Endothelial cell of umbilical vein (primary cell): ENCODE measurements at regions not wholly inside any gene's neighbourhood (a gene's known extent, or its start where the extent isn't known, plus 50 kb on each side); places are given as distances from the start of the nearest gene placed in this dataset.

Experiments used
- BruUV-seq: library from RNA; stranded (reverse); fragments of 400-500 nt; replicated peaks from 2 replicates; lab custom pipeline; 2021; lab: Mats Ljungman, UMichigan
- CTCF ChIA-PET: fragments of 300-600, 350-600 bp; sonication (Branson Sonifier 250); formaldehyde crosslinking; loops from one replicate; lab custom pipeline; 2021; ENCODE audit warnings: antibody characterized with exemption, inconsistent platforms; lab: Charles Lee
- POLR2A ChIA-PET: fragments of 300-600, 350-600 bp; sonication (Branson Sonifier 250); formaldehyde crosslinking; loops from one replicate; lab custom pipeline; 2021; ENCODE audit warnings: antibody characterized with exemption, inconsistent platforms; lab: Charles Lee
- DNase-seq: peaks from one replicate; pipeline ENCODE4 v3.0.0-alpha.2; 2011; ENCODE audit warnings: low read depth, low spot score
- FAIRE-seq: peaks from 2 replicates; lab custom pipeline; 2011; peaks lifted over from hg19 to GRCh38; lab: Jason Lieb, UNC
- H2AFZ ChIP-seq: 2 replicates; pipeline ENCODE4 v1.6.0; 2012; ENCODE audit warnings: low read depth, low read length, control low read depth, inconsistent platforms
- H3K27ac ChIP-seq: 2 replicates; pipeline ENCODE4 v1.5.1; 2011; ENCODE audit warnings: low read depth, mild to moderate bottlenecking, control low read depth, low read length, moderate library complexity; ENCODE audit not compliant: insufficient read depth
- H3K27me3 ChIP-seq, 2 experiments: 2 replicates each; pipeline versions ENCODE4 v1.6.0 to v1.6.1; 2011; ENCODE audit warnings: low read length in 2 of 2, mixed read lengths in 1 of 2; ENCODE audit not compliant: control insufficient read depth in 2 of 2, insufficient read depth in 2 of 2
- H3K36me3 ChIP-seq, 2 experiments: 2 replicates in 1 of 2; 3 replicates in 1 of 2; pipeline ENCODE4 v1.5.1; 2011; ENCODE audit warnings: low read length in 2 of 2, mild to moderate bottlenecking in 1 of 2, moderate library complexity in 1 of 2; ENCODE audit not compliant: control insufficient read depth in 2 of 2, insufficient read depth in 2 of 2; ENCODE audit errors: extremely low read depth in 1 of 2
- H3K4me1 ChIP-seq: 3 replicates; pipeline ENCODE4 v1.5.1; 2011; ENCODE audit warnings: mild to moderate bottlenecking, low read length; ENCODE audit not compliant: control insufficient read depth, insufficient read depth; ENCODE audit errors: extremely low read depth
- H3K4me2 ChIP-seq: 2 replicates; pipeline ENCODE4 v1.6.1; 2011; ENCODE audit warnings: low read length, control low read depth, mixed read lengths; ENCODE audit not compliant: insufficient read depth
- H3K4me3 ChIP-seq, 3 experiments: fragments of 200-600 bp in 1 of 3; sonication (generic), shearing (Covaris generic) in 1 of 3; replicated peaks in 1 of 3; 2 replicates each; pipeline ENCODE4 v1.5.1; 2011 to 2016; ENCODE audit warnings: control low read depth in 3 of 3, low read length in 3 of 3, mild to moderate bottlenecking in 2 of 3, inconsistent platforms in 1 of 3, low read depth in 1 of 3, moderate library complexity in 1 of 3; ENCODE audit not compliant: insufficient read depth in 1 of 3
- H3K79me2 ChIP-seq: 2 replicates; pipeline ENCODE4 v1.6.0; 2012; ENCODE audit warnings: low read length, inconsistent platforms; ENCODE audit not compliant: control insufficient read depth, insufficient read depth
- H3K9ac ChIP-seq: replicated peaks from 2 replicates; pipeline ENCODE3; 2011; ENCODE audit warnings: low read length, control low read depth; ENCODE audit not compliant: insufficient read depth; ENCODE audit errors: extremely low read depth
- H3K9me1 ChIP-seq: replicated peaks from 3 replicates; pipeline ENCODE4 v1.6.0; 2011; ENCODE audit warnings: mild to moderate bottlenecking, low read length; ENCODE audit not compliant: control insufficient read depth, insufficient read depth; ENCODE audit errors: extremely low read depth
- H3K9me3 ChIP-seq: replicated peaks from 2 replicates; pipeline ENCODE4 v1.5.1; 2012; ENCODE audit warnings: low read length, inconsistent platforms; ENCODE audit not compliant: control insufficient read depth, insufficient read depth
- H4K20me1 ChIP-seq: replicated peaks from 2 replicates; pipeline ENCODE3; 2011; ENCODE audit warnings: mild to moderate bottlenecking, low read length; ENCODE audit not compliant: control insufficient read depth, insufficient read depth; ENCODE audit errors: extremely low read depth
- CTCF ChIP-seq, 2 donors: IDR thresholded peaks; 1 replicate in 1 of 2; 2 replicates in 1 of 2; pipeline ENCODE4 v1.5.1; 2011; ENCODE audit warnings: low read length in 2 of 2, mild to moderate bottlenecking in 2 of 2, moderate library complexity in 2 of 2, control low read depth in 1 of 2, inconsistent platforms in 1 of 2, low read depth in 1 of 2; ENCODE audit not compliant: insufficient read depth in 1 of 2; ENCODE audit errors: extremely low read depth in 1 of 2
- EZH2 ChIP-seq: IDR thresholded peaks from 2 replicates; pipeline ENCODE4 v1.6.1; 2012; ENCODE audit warnings: borderline replicate concordance, low read depth, mild to moderate bottlenecking, moderate library complexity, low read length, inconsistent platforms; ENCODE audit not compliant: severe bottlenecking
- FOS ChIP-seq: IDR thresholded peaks from 2 replicates; pipeline ENCODE4 v1.6.1; 2011; ENCODE audit warnings: mild to moderate bottlenecking, low read length, moderate library complexity, borderline replicate concordance; ENCODE audit not compliant: insufficient read depth
- GATA2 ChIP-seq: IDR thresholded peaks from 2 replicates; pipeline ENCODE4 v1.7.0; 2011; ENCODE audit warnings: low read depth, mild to moderate bottlenecking, moderate library complexity, mixed read lengths, low read length; ENCODE audit not compliant: insufficient read length, insufficient read depth
- JUN ChIP-seq: IDR thresholded peaks from 2 replicates; pipeline ENCODE4 v1.6.1; 2011; ENCODE audit warnings: borderline replicate concordance, low read depth; ENCODE audit not compliant: insufficient read length, insufficient read depth
- MAX ChIP-seq: IDR thresholded peaks from 2 replicates; pipeline ENCODE4 v1.6.1; 2011; ENCODE audit not compliant: insufficient read depth, insufficient read length
- MYC ChIP-seq: IDR thresholded peaks from one replicate; pipeline ENCODE4 v1.6.1; 2011; ENCODE audit warnings: mild to moderate bottlenecking, low read depth, low read length
- POLR2A ChIP-seq: IDR thresholded peaks from 2 replicates; pipeline ENCODE4 v1.6.1; 2012; ENCODE audit warnings: low read depth, mild to moderate bottlenecking, control low read depth, low read length
- POLR2AphosphoS5 ChIP-seq: IDR thresholded peaks from 2 replicates; pipeline ENCODE4 v1.6.1; 2012; ENCODE audit warnings: low read depth, mild to moderate bottlenecking, control low read depth, low read length, moderate library complexity; ENCODE audit not compliant: insufficient read depth
- dilution Hi-C: fragments of 300-500 bp; cut with MboI; formaldehyde crosslinking; loops from one replicate; pipeline ENCODE4 v1.15.0; 2019; ENCODE audit warnings: low sequenced_read_pairs; ENCODE audit not compliant: extremely low pct_ligation_motif_present
- intact Hi-C: fragments of 100-400 bp; cut with micrococcal nuclease; formaldehyde crosslinking; loops from one replicate; pipeline ENCODE4 v1.10.0; 2022

- BruUV-seq: no TSS peak
- Histone ChIP-seq H3K79me2 (no peaks in the 10 kb centered on the region), H3K4me3 (no peak overlapping the region), H3K36me3 (no peaks in the 10 kb centered on the region), H3K9ac (no peak overlapping the region), H3K27ac (no peak overlapping the region), H3K9me3 (no peaks in the 10 kb centered on the region), H3K4me1 (no peaks in the 10 kb centered on the region), H2AFZ (no peak overlapping the region), H3K27me3 (peaks cover 14 to 18% of the 10 kb centered on the region in 2 experiments), H3K9me1 (no peaks in the 10 kb centered on the region), H3K4me2 (no peak overlapping the region), H4K20me1 (no peaks in the 10 kb centered on the region)
- DNase-seq: no peak
- no peak for FAIRE-seq
- POLR2A ChIA-PET: no interaction called here
- dilution Hi-C loops: no loop called here
- TF ChIP-seq MAX (no peak), CTCF (IDR thresholded peaks at IDR 0.05; ENCODE audit: extremely low read depth in 1 of 2, insufficient read depth in 1 of 2, low read depth in 1 of 2, low read length in 2 of 2) (no peak), JUN (no peak), POLR2AphosphoS5 (no peak), EZH2 (no peak), MYC (no peak), GATA2 (no peak), POLR2A (no peak), FOS (no peak)
- intact Hi-C loops: no loop called here
- CTCF ChIA-PET: interaction anchor here (1.5 to 1.8 kb wide), 2 partner anchors 9 to 11 kb away, joined by 4 to 13 read pairs; no protein-coding TSS in a partner anchor
Measured at GRCh38 chr2:204040016-204040415, 103.5 kb downstream of the ICOS start.
